ENCODE measurements at regions not wholly inside any gene's neighbourhood (a gene's known extent, or its start where the extent isn't known, plus 50 kb on each side); places are given as distances from the start of the nearest gene placed in this dataset.

GRCh38 chr13:91238036-91238435 lies 109.5 kb upstream of the MIR17HG start (continued):
- TF ChIP-seq MAX (IDR thresholded peaks at IDR 0.05) (no peak), NR3C1 (IDR thresholded peaks at IDR 0.05) (no peak), RARB (CRISPR knock-in tag; IDR thresholded peaks at IDR 0.05) (no peak), KDM1A (IDR thresholded peaks at IDR 0.05; ENCODE audit: low read depth) (no peak), CEBPB (IDR thresholded peaks at IDR 0.05) (no peak)

GRCh38 chr13:91240341-91240740 lies 107.1 kb upstream of the MIR17HG start:
- Histone ChIP-seq H3K4me3 (no peak overlapping the region), H3K4me2 (no peak overlapping the region), H3K9me3 (no peaks in the 10 kb centered on the region), H3K4me1 (no peaks in the 10 kb centered on the region), H3K27ac (no peak overlapping the region)
- WGBS (ENCODE audit: missing lambda C conversion rate): 86% methylated on average over 1 of the region's 1 CpG
- ChIA-PET POLR2A (no interaction called here), CTCF (no interaction called here)
- DNase-seq (ENCODE audit: low read depth in 1 of 2, low spot score in 1 of 2): no peak
- FAIRE-seq: no peak
- TF ChIP-seq CTCF (IDR thresholded peaks at IDR 0.05) (no peak), FOSB (CRISPR knock-in tag; IDR thresholded peaks at IDR 0.05) (no peak), CHD2 (IDR thresholded peaks at IDR 0.05; ENCODE audit: low read length, partially characterized antibody) (no peak), PBX3 (IDR thresholded peaks at IDR 0.05) (no peak), CBX2 (IDR thresholded peaks at IDR 0.05; ENCODE audit: borderline replicate concordance, low read depth) (no peak), MAFK (IDR thresholded peaks at IDR 0.05; ENCODE audit: partially characterized antibody) (no peak), JUN (IDR thresholded peaks at IDR 0.05) (no peak), CHD4 (IDR thresholded peaks at IDR 0.05; ENCODE audit: borderline replicate concordance) (no peak), JUNB (IDR thresholded peaks at IDR 0.05) (no peak), HOXB5 (CRISPR knock-in tag; IDR thresholded peaks at IDR 0.05) (no peak), FOSL2 (IDR thresholded peaks at IDR 0.05) (no peak), FOSL2 (CRISPR knock-in tag; IDR thresholded peaks at IDR 0.05) (no peak), PHF8 (IDR thresholded peaks at IDR 0.05; ENCODE audit: borderline replicate concordance, low read depth) (no peak), HDAC2 (IDR thresholded peaks at IDR 0.05) (no peak), BHLHE40 (IDR thresholded peaks at IDR 0.05; ENCODE audit: low read depth, low read length) (no peak), MAX (IDR thresholded peaks at IDR 0.05) (no peak), RNF2 (IDR thresholded peaks at IDR 0.05; ENCODE audit: borderline replicate concordance, low read depth) (no peak), ELK1 (IDR thresholded peaks at IDR 0.05; ENCODE audit: low read depth, low read length) (no peak), RAD21 (conservative IDR thresholded peaks at IDR 0.05 in 1 of 2, IDR thresholded peaks at IDR 0.05 in 1 of 2) (no peak), REST (IDR thresholded peaks at IDR 0.05) (no peak), ZFP36 (IDR thresholded peaks at IDR 0.05; ENCODE audit: borderline replicate concordance, partially characterized antibody) (no peak)
- no peak for ATAC-seq
